ENCODE measurements at regions not wholly inside any gene's neighbourhood (a gene's known extent, or its start where the extent isn't known, plus 50 kb on each side); places are given as distances from the start of the nearest gene placed in this dataset.
"Not testable (repeated sequence)": the region's sequence is repeated elsewhere in the genome, so short reads cannot be mapped to it uniquely, and the experiment has no call there.

- Histone ChIP-seq H3K9me3 (ENCODE audit: low read length) (no peaks in the 10 kb centered on the region), H3K4me1 (ENCODE audit: insufficient read depth, low read length) (no peaks in the 10 kb centered on the region), H3K36me3 (ENCODE audit: insufficient read depth, low read length) (no peaks in the 10 kb centered on the region), H2AFZ (ENCODE audit: low read depth, low read length) (no peak overlapping the region), H3K4me3 (ENCODE audit: low read length) (no peak overlapping the region), H3K27me3 (ENCODE audit: insufficient read depth, low read length) (no peaks in the 10 kb centered on the region)
Measured at GRCh38 chr1:68703921-68704354, 207.1 kb upstream of the DEPDC1 start.

GRCh38 chr1:68704800-68705443 lies 208.0 kb upstream of the DEPDC1 start:
- Histone ChIP-seq H3K9me3 (ENCODE audit: low read length) (no peaks in the 10 kb centered on the region), H3K4me1 (ENCODE audit: insufficient read depth, low read length) (no peaks in the 10 kb centered on the region), H2AFZ (ENCODE audit: low read depth, low read length) (no peak overlapping the region), H3K36me3 (ENCODE audit: insufficient read depth, low read length) (no peaks in the 10 kb centered on the region), H3K27me3 (ENCODE audit: insufficient read depth, low read length) (no peaks in the 10 kb centered on the region), H3K4me3 (ENCODE audit: low read length) (no peak overlapping the region)

- Histone ChIP-seq H3K36me3 (ENCODE audit: insufficient read depth, low read length) (no peaks in the 10 kb centered on the region), H3K4me3 (ENCODE audit: low read length) (no peak overlapping the region), H2AFZ (ENCODE audit: low read depth, low read length) (no peak overlapping the region), H3K9me3 (ENCODE audit: low read length) (no peaks in the 10 kb centered on the region), H3K27me3 (ENCODE audit: insufficient read depth, low read length) (no peaks in the 10 kb centered on the region), H3K4me1 (ENCODE audit: insufficient read depth, low read length) (no peaks in the 10 kb centered on the region)
Measured at GRCh38 chr1:68705466-68705865, 208.6 kb upstream of the DEPDC1 start.

- Histone ChIP-seq H3K4me1 (ENCODE audit: insufficient read depth, low read length) (no peaks in the 10 kb centered on the region), H3K27me3 (ENCODE audit: insufficient read depth, low read length) (no peaks in the 10 kb centered on the region), H3K9me3 (ENCODE audit: low read length) (no peaks in the 10 kb centered on the region), H2AFZ (ENCODE audit: low read depth, low read length) (no peak overlapping the region), H3K4me3 (ENCODE audit: low read length) (no peak overlapping the region), H3K36me3 (ENCODE audit: insufficient read depth, low read length) (no peaks in the 10 kb centered on the region)
Measured at GRCh38 chr1:68706639-68707317, 209.9 kb upstream of the DEPDC1 start.

- H3K9me3 ChIP-seq (ENCODE audit: low read length): no peaks in the 10 kb centered on the region
- H3K4me1 ChIP-seq (ENCODE audit: insufficient read depth, low read length): no peaks in the 10 kb centered on the region
- H3K4me3 ChIP-seq (ENCODE audit: low read length): no peak overlapping the region
- no peaks in the 10 kb centered on the region for H3K36me3 ChIP-seq (ENCODE audit: insufficient read depth, low read length)
- H3K27me3 ChIP-seq (ENCODE audit: insufficient read depth, low read length): no peaks in the 10 kb centered on the region
- H2AFZ ChIP-seq (ENCODE audit: low read depth, low read length): no peak overlapping the region
Measured at GRCh38 chr1:68717330-68717729, 220.4 kb upstream of the DEPDC1 start.

- Histone ChIP-seq H3K9me3 (ENCODE audit: low read length) (no peaks in the 10 kb centered on the region), H3K4me1 (ENCODE audit: insufficient read depth, low read length) (no peaks in the 10 kb centered on the region), H3K27me3 (ENCODE audit: insufficient read depth, low read length) (no peaks in the 10 kb centered on the region), H3K36me3 (ENCODE audit: insufficient read depth, low read length) (no peaks in the 10 kb centered on the region), H2AFZ (ENCODE audit: low read depth, low read length) (no peak overlapping the region), H3K4me3 (ENCODE audit: low read length) (no peak overlapping the region)
Measured at GRCh38 chr1:68720476-68720875, 223.6 kb upstream of the DEPDC1 start.

GRCh38 chr1:68723791-68724190 lies 226.9 kb upstream of the DEPDC1 start:
- Histone ChIP-seq H2AFZ (ENCODE audit: low read depth, low read length) (no peak overlapping the region), H3K36me3 (ENCODE audit: insufficient read depth, low read length) (no peaks in the 10 kb centered on the region), H3K4me1 (ENCODE audit: insufficient read depth, low read length) (no peaks in the 10 kb centered on the region), H3K27me3 (ENCODE audit: insufficient read depth, low read length) (no peaks in the 10 kb centered on the region), H3K4me3 (ENCODE audit: low read length) (no peak overlapping the region), H3K9me3 (ENCODE audit: low read length) (no peaks in the 10 kb centered on the region)

- Histone ChIP-seq H3K4me1 (ENCODE audit: insufficient read depth, low read length) (no peaks in the 10 kb centered on the region), H3K36me3 (ENCODE audit: insufficient read depth, low read length) (no peaks in the 10 kb centered on the region), H3K9me3 (ENCODE audit: low read length) (no peaks in the 10 kb centered on the region), H3K27me3 (ENCODE audit: insufficient read depth, low read length) (no peaks in the 10 kb centered on the region), H2AFZ (ENCODE audit: low read depth, low read length) (no peak overlapping the region), H3K4me3 (ENCODE audit: low read length) (no peak overlapping the region)
Measured at GRCh38 chr1:68725001-68725752, 228.3 kb upstream of the DEPDC1 start.

- not testable (repeated sequence) for H3K9me3 ChIP-seq (ENCODE audit: low read length)
Measured at GRCh38 chr1:68739486-68739885, 242.6 kb upstream of the DEPDC1 start.

GRCh38 chr1:68745011-68745410 lies 248.1 kb upstream of the DEPDC1 start:
- Histone ChIP-seq H3K36me3 (ENCODE audit: insufficient read depth, low read length) (no peaks in the 10 kb centered on the region), H3K4me1 (ENCODE audit: insufficient read depth, low read length) (no peaks in the 10 kb centered on the region), H2AFZ (ENCODE audit: low read depth, low read length) (no peak overlapping the region), H3K9me3 (ENCODE audit: low read length) (peaks cover 5% of the 10 kb centered on the region), H3K4me3 (ENCODE audit: low read length) (no peak overlapping the region), H3K27me3 (ENCODE audit: insufficient read depth, low read length) (no peaks in the 10 kb centered on the region)

More at GRCh38 chr1:68739486-68739885, 242.6 kb upstream of the DEPDC1 start:
- H3K4me1 ChIP-seq (ENCODE audit: insufficient read depth, low read length); H2AFZ ChIP-seq (ENCODE audit: low read depth, low read length); H3K4me3 ChIP-seq (ENCODE audit: low read length); H3K36me3 ChIP-seq (ENCODE audit: insufficient read depth, low read length); H3K27me3 ChIP-seq (ENCODE audit: insufficient read depth, low read length): not testable (repeated sequence)

- no peak overlapping the region for H3K4me3 ChIP-seq (ENCODE audit: low read length)
- H3K36me3 ChIP-seq (ENCODE audit: insufficient read depth, low read length): no peaks in the 10 kb centered on the region
- peaks cover 5% of the 10 kb centered on the region for H3K9me3 ChIP-seq (ENCODE audit: low read length)
- H2AFZ ChIP-seq (ENCODE audit: low read depth, low read length): no peak overlapping the region
- no peaks in the 10 kb centered on the region for H3K4me1 ChIP-seq (ENCODE audit: insufficient read depth, low read length)
- H3K27me3 ChIP-seq (ENCODE audit: insufficient read depth, low read length): no peaks in the 10 kb centered on the region
Measured at GRCh38 chr1:68745451-68745850, 248.6 kb upstream of the DEPDC1 start.

GRCh38 chr1:68746378-68746777 lies 249.5 kb upstream of the DEPDC1 start:
- Histone ChIP-seq H3K9me3 (ENCODE audit: low read length) (peaks cover 5% of the 10 kb centered on the region), H3K36me3 (ENCODE audit: insufficient read depth, low read length) (no peaks in the 10 kb centered on the region), H3K4me3 (ENCODE audit: low read length) (no peak overlapping the region), H3K4me1 (ENCODE audit: insufficient read depth, low read length) (no peaks in the 10 kb centered on the region), H2AFZ (ENCODE audit: low read depth, low read length) (no peak overlapping the region), H3K27me3 (ENCODE audit: insufficient read depth, low read length) (no peaks in the 10 kb centered on the region)

GRCh38 chr1:68751723-68752122 lies 254.8 kb upstream of the DEPDC1 start:
- Histone ChIP-seq H3K27me3 (ENCODE audit: insufficient read depth, low read length) (no peaks in the 10 kb centered on the region), H3K4me1 (ENCODE audit: insufficient read depth, low read length) (no peaks in the 10 kb centered on the region), H3K4me3 (ENCODE audit: low read length) (no peak overlapping the region), H3K9me3 (ENCODE audit: low read length) (no peaks in the 10 kb centered on the region), H3K36me3 (ENCODE audit: insufficient read depth, low read length) (no peaks in the 10 kb centered on the region), H2AFZ (ENCODE audit: low read depth, low read length) (no peak overlapping the region)

Measured in neuron (in vitro differentiated cells).